ENCODE measurements at regions not wholly inside any gene's neighbourhood (a gene's known extent, or its start where the extent isn't known, plus 50 kb on each side); places are given as distances from the start of the nearest gene placed in this dataset.

DNA sequence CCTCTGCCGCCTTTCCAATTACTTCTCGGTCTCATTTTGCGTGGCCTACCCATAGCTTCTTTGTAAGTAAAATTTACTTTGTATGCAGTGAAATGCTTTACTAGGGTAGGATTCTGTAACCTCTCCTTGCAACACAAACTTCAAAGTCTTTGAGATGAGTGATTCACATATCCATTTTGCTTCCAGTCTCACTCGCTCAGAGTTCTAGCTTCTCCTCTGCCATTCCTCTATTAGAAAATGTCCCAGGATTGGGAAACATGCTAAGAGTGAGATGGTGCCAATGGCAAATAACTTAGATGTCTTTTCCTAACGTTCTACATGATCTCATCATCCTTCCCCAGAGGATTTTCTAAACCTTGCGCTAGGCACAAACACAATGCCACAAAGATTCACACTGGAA, 270.5 kb upstream of the SLC30A5 start:
- no peak overlapping the region for H3K4me3 ChIP-seq (ENCODE audit: low read depth in 2 of 2, low read length in 1 of 2)
- H3K9ac ChIP-seq, result no peak overlapping the region
- no peaks in the 10 kb centered on the region for H3K79me2 ChIP-seq (ENCODE audit: insufficient read depth)
- H3K27ac ChIP-seq (ENCODE audit: low read depth in 2 of 2, low read length in 1 of 2), result no peak overlapping the region
- H2AFZ ChIP-seq (ENCODE audit: low read depth), result no peak overlapping the region
- TF ChIP-seq TEAD4 (IDR thresholded peaks at IDR 0.05; ENCODE audit: borderline replicate concordance, insufficient read depth) (no peak), USF1 (IDR thresholded peaks at IDR 0.05; ENCODE audit: borderline replicate concordance, low read depth) (no peak), RCOR1 (IDR thresholded peaks at IDR 0.05; ENCODE audit: low read length) (no peak), POLR2AphosphoS5 (IDR thresholded peaks at IDR 0.05; ENCODE audit: low read depth, low read length) (no peak), GATA2 (CRISPR knock-in tag; IDR thresholded peaks at IDR 0.05) (no peak), IRF3 (IDR thresholded peaks at IDR 0.05; ENCODE audit: low read depth, low read length) (no peak), MXI1 (IDR thresholded peaks at IDR 0.05; ENCODE audit: low read depth, low read length) (no peak), SMC3 (IDR thresholded peaks at IDR 0.05; ENCODE audit: low read depth, low read length) (no peak), FOXM1 (IDR thresholded peaks at IDR 0.05; ENCODE audit: low read depth) (no peak), YY1 (IDR thresholded peaks at IDR 0.05; ENCODE audit: low read depth) (no peak), REST (IDR thresholded peaks at IDR 0.05; ENCODE audit: low read depth, low read length) (no peak), RAD21 (IDR thresholded peaks at IDR 0.05; ENCODE audit: low read length) (no peak)
- TF ChIP-seq, protein P1, sequence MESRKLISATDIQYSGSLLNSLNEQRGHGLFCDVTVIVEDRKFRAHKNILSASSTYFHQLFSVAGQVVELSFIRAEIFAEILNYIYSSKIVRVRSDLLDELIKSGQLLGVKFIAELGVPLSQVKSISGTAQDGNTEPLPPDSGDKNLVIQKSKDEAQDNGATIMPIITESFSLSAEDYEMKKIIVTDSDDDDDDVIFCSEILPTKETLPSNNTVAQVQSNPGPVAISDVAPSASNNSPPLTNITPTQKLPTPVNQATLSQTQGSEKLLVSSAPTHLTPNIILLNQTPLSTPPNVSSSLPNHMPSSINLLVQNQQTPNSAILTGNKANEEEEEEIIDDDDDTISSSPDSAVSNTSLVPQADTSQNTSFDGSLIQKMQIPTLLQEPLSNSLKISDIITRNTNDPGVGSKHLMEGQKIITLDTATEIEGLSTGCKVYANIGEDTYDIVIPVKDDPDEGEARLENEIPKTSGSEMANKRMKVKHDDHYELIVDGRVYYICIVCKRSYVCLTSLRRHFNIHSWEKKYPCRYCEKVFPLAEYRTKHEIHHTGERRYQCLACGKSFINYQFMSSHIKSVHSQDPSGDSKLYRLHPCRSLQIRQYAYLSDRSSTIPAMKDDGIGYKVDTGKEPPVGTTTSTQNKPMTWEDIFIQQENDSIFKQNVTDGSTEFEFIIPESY (IDR thresholded peaks at IDR 0.05; ENCODE audit: borderline replicate concordance, low read depth), result no peak
- 61% methylated on average over 6 of the region's 6 CpGs for WGBS (ENCODE audit: low lambda C conversion rate)
- no peaks in the 10 kb centered on the region for H3K9me3 ChIP-seq
- POLR2A ChIA-PET, result no interaction called here
- H3K36me3 ChIP-seq (replicated peaks in 1 of 2; ENCODE audit: control insufficient read depth in 1 of 2, insufficient read depth in 2 of 2, low read length in 1 of 2), result no peaks in the 10 kb centered on the region
- H4K20me1 ChIP-seq (ENCODE audit: insufficient read depth), result no peaks in the 10 kb centered on the region
- H3K9me2 ChIP-seq, result no peaks in the 10 kb centered on the region
- no peaks in the 10 kb centered on the region for H3F3A ChIP-seq (replicated peaks; ENCODE audit: insufficient read depth)
- no peaks in the 10 kb centered on the region for H3K27me3 ChIP-seq (ENCODE audit: insufficient read depth)
- CTCF ChIA-PET, result interaction anchor here (1.1 kb wide), 1 partner anchor 184 kb away, joined by 4 read pairs; no protein-coding TSS in a partner anchor
- H3K4me2 ChIP-seq, result no peak overlapping the region
- peaks cover 0 to 11% of the 10 kb centered on the region in 2 experiments; a peak in 1 of 4 replicates for H3K4me1 ChIP-seq (ENCODE audit: control insufficient read depth in 1 of 2, insufficient read depth in 2 of 2, low read depth in 1 of 2, low read length in 1 of 2)
- DNase-seq, result no peak
